ENCODE measurements at regions not wholly inside any gene's neighbourhood (a gene's known extent, or its start where the extent isn't known, plus 50 kb on each side); places are given as distances from the start of the nearest gene placed in this dataset.

DNA sequence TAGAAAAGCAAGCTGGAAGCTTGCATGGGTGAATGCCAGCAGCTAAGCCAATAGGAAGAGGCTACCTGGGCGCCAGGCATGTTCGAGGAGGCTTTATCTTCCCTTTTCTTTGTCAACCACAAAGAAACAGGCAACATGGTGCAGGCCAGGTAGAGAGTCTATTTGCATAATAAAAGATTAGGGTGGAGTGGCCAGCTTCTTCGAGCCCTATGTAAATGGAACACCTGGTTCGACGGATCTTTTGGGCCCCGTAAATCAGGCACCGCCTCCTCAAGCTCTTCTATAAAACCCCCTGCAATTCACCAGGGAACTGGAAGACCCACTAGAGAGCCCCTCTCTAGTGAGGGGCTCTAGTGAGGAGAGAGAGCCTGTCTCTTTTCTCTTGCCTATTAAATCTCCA, 1106.2 kb upstream of the CELF2 start:
- ATAC-seq (ENCODE audit: low read depth), result no peak
- no peaks in the 10 kb centered on the region for H3K36me3 ChIP-seq (ENCODE audit: low read depth)
- no peak overlapping the region for H3K4me3 ChIP-seq (ENCODE audit: severe bottlenecking)
- DNase-seq (ENCODE audit: low spot score), result no peak
- no peaks in the 10 kb centered on the region for H3K4me1 ChIP-seq (ENCODE audit: insufficient read depth, poor library complexity, severe bottlenecking)
- no peak overlapping the region for H3K27ac ChIP-seq (ENCODE audit: poor library complexity, severe bottlenecking)
- no peaks in the 10 kb centered on the region for H3K9me3 ChIP-seq (ENCODE audit: severe bottlenecking)
- no peaks in the 10 kb centered on the region for H3K27me3 ChIP-seq (ENCODE audit: insufficient read depth, poor library complexity, severe bottlenecking)
- no peak for TF ChIP-seq CTCF (IDR thresholded peaks at IDR 0.05; ENCODE audit: poor library complexity, severe bottlenecking)

GRCh38 chr10:9913876-9914514, 1103.7 kb upstream of the CELF2 start:
- Histone ChIP-seq H3K4me1 (ENCODE audit: insufficient read depth, poor library complexity, severe bottlenecking) (no peaks in the 10 kb centered on the region), H3K27me3 (ENCODE audit: insufficient read depth, poor library complexity, severe bottlenecking) (no peaks in the 10 kb centered on the region), H3K9me3 (ENCODE audit: severe bottlenecking) (no peaks in the 10 kb centered on the region), H3K36me3 (ENCODE audit: low read depth) (no peaks in the 10 kb centered on the region), H3K4me3 (ENCODE audit: severe bottlenecking) (no peak overlapping the region), H3K27ac (ENCODE audit: poor library complexity, severe bottlenecking) (no peak overlapping the region)
- ATAC-seq (ENCODE audit: low read depth) (no peak), DNase-seq (ENCODE audit: low spot score) (no peak)
- no peak for TF ChIP-seq CTCF (IDR thresholded peaks at IDR 0.05; ENCODE audit: poor library complexity, severe bottlenecking)

DNA sequence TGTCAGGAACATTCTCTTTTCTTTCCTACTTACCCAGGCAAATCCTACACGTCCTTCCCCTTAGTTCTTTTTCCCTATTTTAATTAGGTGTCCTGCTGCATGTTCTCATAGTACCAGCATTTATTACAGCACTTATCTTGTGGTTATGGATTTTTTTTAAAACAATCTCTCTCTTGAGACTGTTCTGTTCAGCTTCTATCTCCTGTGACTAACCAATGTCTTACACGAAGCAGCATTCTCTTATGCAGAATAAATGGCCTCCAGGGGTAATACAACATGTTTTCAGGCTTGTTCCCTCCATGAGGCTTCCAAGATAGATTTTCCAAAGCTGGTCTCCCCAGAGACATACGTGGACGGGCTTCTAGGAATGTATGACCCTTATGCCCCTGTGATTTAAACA, 1096.1 kb upstream of the CELF2 start:
- no peaks in the 10 kb centered on the region for H3K4me1 ChIP-seq (ENCODE audit: insufficient read depth, poor library complexity, severe bottlenecking)
- TF ChIP-seq CTCF (IDR thresholded peaks at IDR 0.05; ENCODE audit: poor library complexity, severe bottlenecking), result no peak
- H3K4me3 ChIP-seq (ENCODE audit: severe bottlenecking), result no peak overlapping the region
- DNase-seq (ENCODE audit: low spot score) (no peak), ATAC-seq (ENCODE audit: low read depth) (no peak)
- H3K9me3 ChIP-seq (ENCODE audit: severe bottlenecking), result no peaks in the 10 kb centered on the region
- H3K27ac ChIP-seq (ENCODE audit: poor library complexity, severe bottlenecking), result no peak overlapping the region
- H3K36me3 ChIP-seq (ENCODE audit: low read depth), result no peaks in the 10 kb centered on the region
- H3K27me3 ChIP-seq (ENCODE audit: insufficient read depth, poor library complexity, severe bottlenecking), result no peaks in the 10 kb centered on the region

DNA sequence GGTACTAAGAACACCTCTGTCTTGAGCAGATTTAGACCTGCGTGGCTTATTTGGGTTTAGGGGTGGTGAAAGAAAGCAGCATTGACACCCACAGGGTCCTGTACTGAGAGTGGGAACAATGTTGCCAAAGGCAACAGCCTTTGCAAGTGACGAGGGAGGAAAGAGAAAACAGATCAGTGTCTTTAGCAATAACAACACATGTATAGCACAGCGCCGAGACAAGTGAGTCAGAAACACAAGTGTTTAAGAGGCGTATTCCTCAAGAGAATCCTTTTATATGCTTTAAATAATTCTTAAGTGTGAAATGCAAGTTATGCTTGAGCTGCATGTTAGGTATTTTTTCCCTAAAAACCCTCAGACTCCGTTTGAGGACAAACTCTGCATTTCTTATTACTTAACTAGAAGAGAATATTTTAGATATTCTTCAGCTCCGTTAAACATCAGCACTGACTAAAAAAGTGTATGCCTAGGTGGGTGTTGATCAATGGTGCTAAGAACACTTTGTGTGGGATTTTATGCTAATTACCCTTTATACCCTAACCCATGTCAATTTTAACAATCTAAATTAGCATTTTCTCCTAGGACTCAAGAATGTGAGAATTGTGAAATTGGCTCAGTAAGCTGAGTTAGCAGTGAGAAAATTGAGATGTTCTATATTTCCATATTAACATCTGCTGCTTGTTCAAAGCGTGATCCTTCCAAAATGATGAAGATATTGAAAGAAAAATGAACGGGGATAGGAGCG, 1095.4 kb upstream of the CELF2 start:
- no peaks in the 10 kb centered on the region for H3K4me1 ChIP-seq (ENCODE audit: insufficient read depth, poor library complexity, severe bottlenecking)
- no peak overlapping the region for H3K27ac ChIP-seq (ENCODE audit: poor library complexity, severe bottlenecking)
- no peaks in the 10 kb centered on the region for H3K9me3 ChIP-seq (ENCODE audit: severe bottlenecking)
- DNase-seq (ENCODE audit: low spot score) (no peak), ATAC-seq (ENCODE audit: low read depth) (no peak)
- H3K36me3 ChIP-seq (ENCODE audit: low read depth), result no peaks in the 10 kb centered on the region
- no peak overlapping the region for H3K4me3 ChIP-seq (ENCODE audit: severe bottlenecking)
- no peak for TF ChIP-seq CTCF (IDR thresholded peaks at IDR 0.05; ENCODE audit: poor library complexity, severe bottlenecking)
- no peaks in the 10 kb centered on the region for H3K27me3 ChIP-seq (ENCODE audit: insufficient read depth, poor library complexity, severe bottlenecking)

DNA sequence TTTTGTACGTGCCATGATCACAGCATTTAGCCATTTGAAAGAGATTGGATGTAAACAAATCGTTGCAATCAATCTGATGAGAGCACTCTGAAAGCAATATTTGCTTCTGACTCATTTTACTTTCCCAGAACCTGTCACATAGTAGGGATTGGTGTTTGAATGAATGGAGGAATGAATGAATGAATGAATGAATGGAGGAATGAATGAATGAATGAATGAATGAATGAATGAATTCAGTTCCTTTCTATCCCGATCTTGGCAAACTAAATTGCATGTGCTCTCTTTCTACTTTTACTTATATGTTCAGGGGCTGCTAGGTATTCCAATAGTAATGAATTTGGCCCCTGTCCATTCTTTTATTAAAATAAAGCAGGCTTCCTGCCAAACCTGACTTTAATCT, 1091.7 kb upstream of the CELF2 start:
- Histone ChIP-seq H3K27me3 (ENCODE audit: insufficient read depth, poor library complexity, severe bottlenecking) (no peaks in the 10 kb centered on the region), H3K4me3 (ENCODE audit: severe bottlenecking) (no peak overlapping the region), H3K36me3 (ENCODE audit: low read depth) (no peaks in the 10 kb centered on the region), H3K9me3 (ENCODE audit: severe bottlenecking) (no peaks in the 10 kb centered on the region), H3K4me1 (ENCODE audit: insufficient read depth, poor library complexity, severe bottlenecking) (no peaks in the 10 kb centered on the region), H3K27ac (ENCODE audit: poor library complexity, severe bottlenecking) (no peak overlapping the region)
- DNase-seq (ENCODE audit: low spot score), result no peak
- TF ChIP-seq CTCF (IDR thresholded peaks at IDR 0.05; ENCODE audit: poor library complexity, severe bottlenecking), result no peak
- no peak for ATAC-seq (ENCODE audit: low read depth)

Measured in RWPE2 (cell line).